Activated CD4-positive, alpha-beta T cell treated with anti-CD3 and anti-CD28 coated beads, Interleukin-2, amount 50 U/mL, for 48 hours (primary cell): ENCODE measurements at regions not wholly inside any gene's neighbourhood (a gene's known extent, or its start where the extent isn't known, plus 50 kb on each side); places are given as distances from the start of the nearest gene placed in this dataset.
"Not testable (repeated sequence)": the region's sequence is repeated elsewhere in the genome, so short reads cannot be mapped to it uniquely, and the experiment has no call there.

Source experiments
- DNase-seq, 2 experiments: peaks; one replicate each; pipeline ENCODE4 v3.0.0-alpha.2; 2020

DNA sequence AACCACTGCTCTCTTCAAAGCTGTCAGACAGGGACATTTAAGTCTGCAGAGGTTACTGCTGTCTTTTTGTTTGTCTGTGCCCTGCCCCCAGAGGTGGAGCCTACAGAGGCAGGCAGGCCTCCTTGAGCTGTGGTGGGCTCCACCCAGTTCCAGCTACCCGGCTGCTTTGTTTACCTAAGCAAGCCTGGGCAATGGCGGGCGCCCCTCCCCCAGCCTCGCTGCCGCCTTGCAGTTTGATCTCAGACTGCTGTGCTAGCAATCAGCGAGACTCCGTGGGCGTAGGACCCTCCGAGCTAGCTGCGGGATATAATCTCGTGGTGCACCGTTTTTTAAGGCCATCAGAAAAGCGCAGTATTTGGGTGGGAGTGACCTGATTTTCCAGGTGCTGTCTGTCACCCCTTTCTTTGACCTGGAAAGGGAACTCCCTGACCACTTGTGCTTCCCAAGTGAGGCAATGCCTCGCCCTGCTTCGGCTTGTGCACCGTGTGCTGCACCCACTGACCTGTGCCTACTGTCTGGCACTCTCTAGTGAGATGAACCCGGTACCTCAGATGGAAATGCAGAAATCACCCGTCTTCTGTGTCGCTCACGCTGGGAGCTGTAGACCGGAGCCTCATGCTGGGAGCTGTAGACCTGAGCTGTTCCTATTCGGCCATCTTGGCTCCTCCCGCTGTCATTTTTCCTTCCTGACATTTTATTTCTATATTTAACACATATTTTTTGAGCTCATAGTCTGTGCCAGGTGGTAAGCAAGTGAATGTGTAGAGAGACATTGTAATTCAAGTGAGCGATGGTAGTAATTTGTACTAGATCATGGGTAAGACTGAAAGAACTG is 551.5 kb downstream of the RAB38 start:
- not testable (repeated sequence) for DNase-seq

DNA sequence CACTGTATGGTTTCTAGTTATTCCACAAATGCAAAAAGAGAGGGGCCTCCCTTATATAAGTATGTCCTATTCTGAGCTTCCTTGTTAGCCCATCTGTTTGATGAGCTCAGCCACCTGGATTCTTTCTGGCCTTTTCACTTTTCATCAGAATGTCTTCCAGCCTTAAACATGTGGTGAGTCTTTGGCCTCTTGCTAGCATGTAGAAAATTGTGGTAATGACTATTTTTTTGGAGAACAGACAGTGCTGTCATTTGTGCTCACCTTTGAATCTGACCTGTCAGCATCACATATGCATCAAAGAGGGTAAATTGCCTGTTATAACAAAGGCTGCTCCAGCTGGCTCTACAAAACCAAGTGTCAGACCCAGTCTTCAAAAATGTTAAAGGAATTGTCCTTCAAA is 558.7 kb downstream of the RAB38 start:
- DNase-seq: no peak

DNA sequence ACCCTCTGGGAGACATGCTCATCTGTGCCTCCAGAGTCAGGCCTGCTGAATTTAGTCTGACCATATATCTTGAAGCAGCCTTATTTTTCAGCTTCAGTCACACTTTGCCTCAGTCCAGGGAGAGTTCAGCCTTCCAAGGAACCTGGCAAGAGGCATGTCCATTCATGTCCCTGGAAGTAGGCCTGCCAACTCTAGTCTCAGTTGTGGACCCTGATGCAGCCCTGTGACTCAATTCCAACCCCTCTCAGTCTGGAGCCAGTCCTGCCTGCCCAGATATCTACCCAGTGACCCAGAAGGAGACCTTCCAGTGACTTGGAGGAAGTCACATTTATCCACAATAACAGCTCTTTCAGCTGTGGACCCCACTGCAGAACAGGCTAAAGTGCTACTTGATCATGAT is 566.6 kb downstream of the TMEM135 start:
- no peak for DNase-seq

DNA sequence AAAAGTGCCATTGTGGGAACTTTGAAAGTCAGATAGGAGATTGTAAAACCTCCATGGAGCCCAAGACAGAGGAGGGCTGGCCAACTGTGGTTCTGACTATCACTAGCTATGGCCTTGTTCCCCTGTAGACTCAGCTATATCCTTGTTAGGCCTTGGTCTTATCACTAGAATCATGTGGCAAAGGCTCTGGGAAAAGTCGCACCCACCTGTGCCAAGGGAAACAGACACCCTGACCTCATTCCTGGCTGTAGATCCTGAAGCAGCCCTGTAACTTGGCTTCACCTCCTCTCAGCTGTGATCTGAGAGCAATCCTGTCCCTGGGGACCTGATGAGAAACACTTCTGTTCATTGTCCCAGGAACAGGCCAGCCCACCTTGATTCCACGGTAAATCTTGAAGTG is 566.2 kb downstream of the TMEM135 start:
- DNase-seq: no peak

DNA sequence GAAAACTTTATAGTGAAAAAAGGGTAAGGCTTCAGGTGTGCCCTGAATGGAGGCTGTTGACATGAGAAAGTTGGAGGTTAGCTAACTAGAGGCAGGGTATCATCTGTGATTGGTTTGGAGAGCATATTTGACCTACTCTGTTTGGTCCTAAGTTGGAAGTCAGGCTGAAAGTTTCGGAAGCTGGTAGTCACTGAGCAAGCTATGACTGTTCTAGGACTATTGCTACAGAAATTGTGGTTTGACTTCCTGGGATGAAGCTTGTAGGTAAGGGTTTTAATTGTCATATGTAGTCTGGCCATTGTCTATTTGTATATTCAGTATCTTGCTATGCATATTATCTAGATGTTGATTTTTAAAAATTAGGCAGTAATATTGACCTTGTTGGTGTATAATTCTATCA is 565.0 kb downstream of the TMEM135 start:
- no peak for DNase-seq

DNA sequence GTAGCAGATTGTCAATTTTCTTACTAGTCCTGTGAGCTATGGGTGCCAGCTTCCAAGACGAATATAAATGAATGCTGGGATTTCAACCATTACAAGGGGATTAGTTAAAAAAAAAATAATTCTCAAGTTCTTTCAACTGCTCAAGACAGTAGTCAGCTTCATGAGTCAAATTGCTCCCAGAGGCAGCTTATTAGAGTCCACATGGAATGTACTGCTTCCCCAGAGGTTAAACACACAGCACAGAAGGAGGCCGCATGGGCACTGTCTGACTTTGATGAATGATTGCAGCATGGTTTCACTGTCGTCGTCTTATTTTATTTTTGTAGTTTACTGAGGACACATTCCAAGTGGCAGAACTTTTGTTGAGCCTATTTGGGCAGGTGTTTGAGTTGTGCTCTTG is 563.2 kb downstream of the TMEM135 start:
- DNase-seq: no peak

DNA sequence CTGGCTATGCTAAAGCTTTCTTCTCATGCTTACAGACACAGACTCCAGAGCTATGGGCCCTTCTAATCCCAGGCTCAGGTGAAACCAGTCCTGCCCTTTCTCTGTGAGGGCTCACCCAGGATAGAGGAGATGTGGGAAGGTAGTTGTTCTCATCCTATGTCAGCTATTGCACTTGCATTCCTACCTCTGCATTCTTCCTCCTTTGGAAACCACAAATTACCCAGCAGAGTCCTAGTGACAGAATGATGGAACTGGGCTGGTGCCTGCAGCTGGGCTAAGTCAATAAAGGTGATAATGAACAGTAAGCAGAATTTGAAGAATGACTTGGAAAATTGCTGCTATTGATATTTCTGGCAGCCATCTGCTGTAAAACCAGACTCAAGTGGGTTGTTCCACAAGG is 560.0 kb downstream of the TMEM135 start:
- DNase-seq: no peak

DNA sequence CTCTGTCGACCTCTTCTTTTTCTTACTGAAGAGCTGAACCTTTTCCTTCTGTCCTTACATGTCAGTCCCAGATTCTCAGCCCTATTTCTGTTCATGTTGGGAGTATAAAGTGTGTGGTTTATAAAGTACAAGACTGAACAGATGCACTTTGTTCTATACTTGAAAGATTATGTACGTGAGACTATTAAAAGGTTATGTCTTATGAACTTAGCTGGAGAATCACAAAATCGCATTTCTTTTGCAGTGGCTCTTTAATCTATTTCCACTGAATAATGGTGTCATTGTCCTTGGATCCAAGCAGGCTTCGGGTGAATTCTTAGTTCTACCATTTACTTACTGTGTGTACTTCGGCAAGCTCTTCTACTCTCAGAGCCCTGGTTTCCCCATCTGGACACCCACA is 558.4 kb downstream of the TMEM135 start:
- DNase-seq: no peak

DNA sequence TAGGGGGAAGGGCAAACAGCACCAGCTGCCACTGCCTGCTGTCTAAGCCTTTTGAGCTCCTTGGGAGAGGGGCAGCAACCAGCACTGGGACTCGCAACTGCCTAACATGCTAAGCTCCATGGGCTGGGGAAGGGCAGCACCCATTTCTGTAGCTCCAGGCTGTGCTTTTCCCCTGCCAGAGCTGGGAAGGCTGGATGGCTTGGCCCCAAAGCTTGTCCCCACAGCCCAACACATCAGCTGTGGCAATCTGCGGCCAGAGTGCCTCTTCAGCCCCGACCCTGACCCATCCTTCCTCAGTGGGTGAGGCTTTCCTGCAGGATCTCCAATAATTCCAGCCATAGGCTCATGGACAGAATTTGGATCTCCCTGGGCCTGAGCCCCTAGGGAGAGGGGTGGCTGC is 551.3 kb downstream of the TMEM135 start:
- no peak for DNase-seq

DNA sequence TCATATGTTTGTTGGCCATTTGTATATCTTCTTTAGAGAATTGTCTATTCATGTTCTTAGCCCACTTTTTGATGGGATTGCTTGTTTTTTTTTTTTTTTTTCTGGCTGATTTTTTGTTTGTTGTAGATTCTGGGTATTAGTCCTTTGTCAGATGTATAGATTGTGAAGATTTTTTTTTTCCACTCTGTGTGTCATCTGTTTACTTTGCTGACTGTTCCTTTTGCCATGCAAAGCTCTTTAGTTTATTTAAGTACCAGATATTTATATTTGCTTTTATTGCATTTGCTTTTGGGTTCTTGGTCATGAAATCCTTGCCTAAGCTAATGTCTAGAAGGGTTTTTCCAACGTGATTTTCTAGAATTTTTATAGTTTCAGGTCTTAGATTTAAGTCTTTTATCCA is 547.9 kb downstream of the TMEM135 start:
- not testable (repeated sequence) for DNase-seq

DNA sequence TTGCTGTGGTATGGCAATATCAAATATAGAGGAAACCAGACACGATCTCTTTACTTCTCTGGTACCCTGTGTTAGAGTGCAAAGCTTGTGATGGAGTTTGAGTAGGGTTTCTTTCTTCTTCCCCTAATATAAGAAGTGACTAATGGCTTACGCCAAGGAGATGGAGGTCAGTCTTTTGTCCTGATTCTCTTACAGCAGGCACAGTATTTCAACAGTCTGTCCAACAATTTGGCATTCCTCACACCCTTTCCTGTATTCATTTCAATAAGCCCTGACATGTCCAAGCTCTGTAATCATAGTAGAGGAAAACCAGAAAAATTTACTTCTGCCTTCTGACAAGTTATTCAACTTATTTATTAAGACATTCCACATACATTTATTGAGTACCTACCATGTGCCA is 546.2 kb downstream of the TMEM135 start:
- DNase-seq: no peak

DNA sequence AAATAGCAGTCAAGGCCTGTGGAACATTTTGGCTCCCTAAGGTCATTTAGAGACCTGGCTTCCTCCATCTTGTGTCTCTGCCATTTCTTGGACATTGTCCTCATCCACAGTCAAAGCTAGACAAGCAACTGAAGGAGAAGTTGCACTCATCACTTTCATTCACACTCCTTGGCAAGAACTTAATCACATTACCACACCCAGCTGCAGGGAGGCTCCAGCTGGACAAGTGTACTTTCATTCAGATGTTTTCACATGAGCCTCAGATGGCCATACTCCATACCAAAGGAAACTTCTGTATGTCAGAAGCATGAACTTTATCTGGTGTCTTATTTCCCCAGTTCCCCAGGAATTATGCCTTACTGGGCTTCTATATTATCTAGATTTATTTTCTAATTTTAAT is 537.4 kb downstream of the TMEM135 start:
- no peak for DNase-seq

DNA sequence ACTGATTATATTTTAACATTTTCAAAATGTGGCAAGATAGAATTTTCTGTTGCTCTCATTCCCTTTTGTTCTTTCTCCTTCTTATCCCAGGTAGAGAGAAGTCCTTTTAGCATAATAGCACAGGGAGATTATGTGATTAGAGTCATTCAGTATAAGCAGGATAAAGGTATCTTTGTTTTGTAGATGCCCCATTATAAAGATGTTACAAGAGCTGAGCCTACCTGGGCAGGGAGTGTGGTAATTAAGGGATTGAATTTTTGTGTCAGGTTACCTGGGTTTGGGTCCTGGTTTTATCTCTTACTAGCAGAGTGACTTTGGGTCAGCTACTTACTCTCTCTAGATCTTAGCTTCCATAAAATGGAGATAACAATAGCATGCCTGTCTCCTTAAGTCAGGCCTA is 536.5 kb downstream of the TMEM135 start:
- DNase-seq: no peak

DNA sequence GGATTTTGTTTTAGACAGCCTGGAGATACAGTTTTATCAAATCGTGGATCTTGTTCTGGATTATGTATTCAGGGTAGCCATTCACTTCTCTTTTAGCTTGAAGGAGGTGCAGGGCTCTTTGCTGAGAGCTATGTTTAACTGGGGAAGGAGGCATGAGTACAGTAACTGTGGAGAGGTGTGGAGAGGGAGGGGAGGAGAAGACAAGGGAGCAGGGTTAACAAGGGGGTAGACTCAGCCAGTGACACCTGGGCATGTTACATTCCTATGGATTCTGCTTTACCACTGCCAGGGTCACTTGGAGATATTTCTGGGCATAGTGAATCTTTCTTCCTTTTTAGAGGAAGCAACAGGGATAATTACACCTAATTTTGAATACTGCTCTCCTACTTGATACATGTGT is 536.0 kb downstream of the TMEM135 start:
- DNase-seq: no peak

DNA sequence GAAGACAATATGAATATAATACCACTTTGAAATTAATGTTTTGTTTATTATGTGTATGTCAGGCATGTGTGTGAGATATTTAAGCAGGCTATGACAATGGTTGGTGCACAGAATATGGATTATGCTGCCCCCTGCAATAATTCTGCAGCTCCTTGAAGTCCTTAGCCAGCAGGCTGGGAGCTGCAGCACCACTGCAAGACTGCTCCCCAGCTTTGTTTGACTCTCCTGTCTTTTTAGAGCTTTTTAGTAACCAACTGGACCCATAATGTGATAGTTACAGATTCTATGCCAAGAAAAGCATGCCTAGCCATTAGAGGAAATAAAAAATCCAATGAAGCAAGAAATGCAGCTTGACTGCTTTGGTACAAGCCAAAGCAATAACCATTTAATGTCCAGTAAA is 535.1 kb downstream of the TMEM135 start:
- no peak for DNase-seq

DNA sequence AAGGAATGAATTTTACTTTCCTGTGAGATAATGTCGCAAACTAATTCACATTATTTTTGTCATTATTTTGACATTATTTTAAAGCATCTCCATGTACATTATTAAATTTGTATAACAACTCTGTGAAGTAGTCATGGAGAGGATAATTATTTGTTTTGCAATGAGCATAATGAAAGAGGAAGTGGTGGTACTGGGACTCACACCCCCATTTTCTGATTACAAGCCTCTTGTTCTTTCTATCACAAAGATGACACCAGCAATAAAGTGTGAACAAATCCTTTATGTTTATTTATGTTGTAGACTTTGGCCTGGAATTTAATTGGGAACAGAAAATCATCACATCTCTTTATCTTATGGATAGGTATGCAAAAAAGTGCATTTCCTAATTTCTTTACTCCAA is 522.6 kb downstream of the TMEM135 start:
- DNase-seq: no peak

DNA sequence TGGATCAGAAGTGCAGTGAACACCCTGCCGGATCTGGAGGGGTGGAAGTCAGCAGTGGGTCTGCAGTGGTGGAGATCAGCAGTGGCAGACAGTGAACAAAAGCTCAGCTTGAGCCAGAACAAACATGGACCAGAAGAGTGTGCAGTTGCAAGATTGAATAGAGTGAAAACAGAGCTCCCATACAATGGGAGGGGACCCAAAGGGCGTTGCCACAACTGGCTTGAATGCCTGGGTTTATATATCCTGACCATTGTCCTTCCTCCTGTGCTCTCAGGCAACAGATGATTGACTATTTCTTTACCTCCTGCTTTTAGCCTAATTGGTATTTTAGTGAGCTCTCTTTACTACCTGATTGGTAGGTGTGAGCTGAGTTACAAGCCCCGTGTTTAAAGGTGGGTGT is 522.1 kb downstream of the TMEM135 start:
- DNase-seq: not testable (repeated sequence)

DNA sequence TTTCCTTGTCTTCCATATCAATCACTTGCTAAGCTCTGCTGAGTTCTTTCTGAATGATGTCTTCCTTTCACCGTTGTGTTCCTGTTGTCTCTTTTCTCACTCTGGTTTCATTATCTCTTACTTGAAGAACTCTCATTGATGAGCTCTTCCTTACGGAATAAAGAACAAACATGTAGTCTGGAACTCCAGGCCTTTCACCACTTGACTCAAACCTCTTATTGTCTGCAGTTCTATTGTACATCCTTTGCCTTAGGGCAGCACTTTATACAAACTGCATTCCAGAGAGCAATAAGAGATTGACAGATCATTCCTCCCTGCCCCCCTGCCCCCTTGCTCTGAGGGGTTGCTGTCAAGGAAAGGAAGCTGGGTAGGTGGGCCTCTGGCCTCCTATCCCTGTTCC is 517.4 kb downstream of the TMEM135 start:
- DNase-seq: no peak

DNA sequence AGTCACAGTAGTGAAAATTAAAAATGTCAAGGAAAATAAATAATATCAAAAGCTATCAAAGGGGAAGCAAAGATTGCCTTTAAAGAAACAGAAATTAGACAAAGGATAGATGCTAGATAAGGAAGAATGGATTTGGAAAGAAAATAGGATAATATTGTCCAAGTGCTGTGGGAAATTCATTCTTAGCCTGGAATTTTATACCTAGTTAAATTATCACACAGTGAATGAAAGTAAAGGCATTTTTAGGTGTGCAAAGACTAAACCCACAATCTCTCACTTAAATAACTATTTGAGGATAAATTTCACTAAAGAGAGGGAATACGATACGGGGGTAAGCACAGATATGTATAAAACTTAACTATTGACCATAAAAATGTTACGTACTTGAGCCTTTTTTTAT is 511.1 kb downstream of the TMEM135 start:
- DNase-seq: no peak

DNA sequence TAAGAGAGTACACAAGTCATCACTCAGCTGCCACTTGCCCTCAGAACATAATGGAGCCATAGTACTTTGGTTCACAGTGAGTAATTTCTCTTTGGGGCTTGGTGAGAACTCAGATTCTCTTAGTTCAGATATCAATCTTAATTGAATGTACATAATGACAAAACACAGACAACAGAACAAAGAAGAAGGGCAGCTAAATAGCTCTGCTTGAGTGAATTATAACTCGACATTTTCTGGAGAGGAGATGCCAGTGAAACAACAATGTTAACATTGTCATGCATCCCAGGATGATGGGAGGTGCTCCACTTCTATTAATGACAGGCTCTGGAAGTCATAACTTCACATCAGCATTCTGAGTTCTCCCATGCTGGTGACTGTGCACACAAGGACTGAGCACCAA is 508.1 kb downstream of the TMEM135 start:
- no peak for DNase-seq

DNA sequence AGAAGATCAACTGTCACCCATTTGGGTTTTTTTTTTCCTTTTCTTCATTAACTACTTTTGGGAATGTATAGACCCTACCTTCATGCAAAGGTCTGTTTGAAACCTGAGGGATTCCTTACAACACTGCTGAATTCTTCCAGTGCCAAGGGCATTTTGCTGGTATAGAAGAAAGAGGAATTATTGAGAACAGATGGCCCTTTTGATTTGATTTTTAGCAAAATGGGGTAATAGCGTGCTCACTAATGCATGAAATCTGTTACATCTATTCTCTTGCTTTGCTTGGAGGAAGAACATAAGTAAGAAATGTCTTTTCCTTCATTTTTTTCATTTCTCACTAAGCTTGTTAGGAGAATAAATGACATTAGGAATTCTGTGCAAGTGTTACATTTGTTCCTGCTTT is 501.9 kb downstream of the TMEM135 start:
- no peak for DNase-seq

DNA sequence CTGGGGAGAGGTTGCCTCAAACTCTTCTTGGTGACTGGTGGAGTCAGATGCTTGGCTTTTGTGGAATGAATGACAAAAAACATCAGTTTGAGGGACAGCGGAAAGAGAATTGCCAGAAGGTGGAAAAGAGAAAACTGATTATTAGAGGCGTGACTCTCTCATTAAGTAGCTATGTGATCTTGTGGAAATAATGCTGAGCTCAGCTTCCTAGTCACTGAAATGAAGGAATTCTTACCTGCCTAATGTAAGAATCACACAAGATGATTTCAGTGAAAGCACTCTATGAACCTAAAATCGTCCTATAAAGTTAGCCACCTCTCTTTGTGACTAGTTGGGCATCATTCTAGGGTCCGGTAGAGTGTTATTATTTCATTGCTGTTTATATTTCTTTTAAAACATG is 498.8 kb downstream of the TMEM135 start:
- no peak for DNase-seq

DNA sequence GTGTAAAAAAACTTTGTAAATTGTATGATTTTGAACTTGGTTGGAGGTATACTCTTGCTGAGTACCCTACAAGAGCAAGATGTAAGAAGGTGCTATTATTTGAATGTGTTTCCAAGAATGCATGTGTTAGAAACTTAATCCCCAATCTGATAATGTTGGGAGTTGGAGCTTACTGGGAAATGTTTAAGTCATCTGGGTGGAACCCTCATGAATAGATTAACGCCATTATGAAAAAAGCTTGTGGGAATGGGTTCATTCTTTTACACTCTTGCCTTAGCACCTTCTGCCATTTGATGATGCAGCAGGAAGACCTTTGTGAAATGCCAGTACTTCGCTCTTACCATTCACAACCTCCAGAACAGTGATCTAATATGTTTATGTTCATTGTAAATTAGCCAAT is 498.3 kb downstream of the TMEM135 start:
- no peak for DNase-seq

DNA sequence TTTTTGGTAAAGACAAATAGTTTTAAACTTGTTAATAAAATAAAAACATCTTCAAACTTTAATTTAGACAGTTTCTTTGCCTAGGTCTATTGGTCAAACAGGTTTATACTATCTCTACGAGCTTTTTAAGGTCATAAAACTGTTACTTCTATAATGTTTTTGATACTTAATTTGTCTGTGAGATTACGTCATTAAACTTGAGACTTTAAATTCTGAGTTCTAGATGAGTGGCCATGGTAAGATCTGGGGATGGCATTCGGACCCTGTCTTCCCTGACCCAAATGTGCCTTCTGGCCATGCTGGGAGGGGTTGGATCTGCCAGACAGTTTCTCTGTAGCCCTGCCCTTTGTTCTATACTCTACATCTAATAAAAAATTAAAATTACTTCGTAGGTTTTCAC is 497.8 kb downstream of the TMEM135 start:
- DNase-seq: no peak

DNA sequence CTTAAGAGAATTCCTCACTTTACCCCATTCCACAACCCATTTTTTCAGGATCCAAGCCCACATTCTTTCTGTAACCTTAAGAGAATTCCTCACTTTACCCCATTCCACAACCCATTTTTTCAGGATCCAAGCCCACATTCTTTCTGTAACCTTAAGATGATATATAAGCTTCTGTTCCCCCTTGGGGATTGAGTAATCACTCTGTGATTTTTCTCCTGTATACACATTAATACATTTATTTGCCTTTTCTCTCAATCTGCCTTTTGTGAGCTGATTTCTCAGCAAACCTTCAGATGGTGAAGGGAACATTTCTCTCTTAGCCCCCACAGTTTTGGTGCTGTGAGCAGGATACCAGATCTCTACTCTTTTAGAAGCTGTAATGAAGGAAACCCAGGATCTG is 494.1 kb downstream of the TMEM135 start:
- not testable (repeated sequence) for DNase-seq
